ENCODE measurements at regions not wholly inside any gene's neighbourhood (a gene's known extent, or its start where the extent isn't known, plus 50 kb on each side); places are given as distances from the start of the nearest gene placed in this dataset.

- Histone ChIP-seq H3K27ac (ENCODE audit: extremely low read depth, low read depth, low read length) (no peak overlapping the region), H2AFZ (ENCODE audit: low read depth, low read length) (no peak overlapping the region), H3K4me2 (ENCODE audit: insufficient read depth, low read length) (no peak overlapping the region), H3K9ac (ENCODE audit: insufficient read depth in 1 of 2, low read depth in 2 of 2, low read length in 2 of 2) (no peak overlapping the region), H3K9me1 (ENCODE audit: control insufficient read depth, insufficient read depth, low read length) (no peaks in the 10 kb centered on the region), H3K36me3 (ENCODE audit: control insufficient read depth, insufficient read depth, low read length) (no peaks in the 10 kb centered on the region), H3K9me3 (replicated peaks; ENCODE audit: control insufficient read depth, insufficient read depth, low read depth, low read length) (no peaks in the 10 kb centered on the region), H3K27me3 (ENCODE audit: control insufficient read depth in 2 of 2, insufficient read depth in 2 of 2, low read length in 2 of 2) (peaks cover 0 to 5% of the 10 kb centered on the region in 2 experiments; a peak in 3 of 5 replicates), H4K20me1 (replicated peaks; ENCODE audit: control insufficient read depth, insufficient read depth, low read length) (no peaks in the 10 kb centered on the region), H3K79me2 (ENCODE audit: control insufficient read depth, insufficient read depth, low read length) (no peaks in the 10 kb centered on the region), H3K4me3 (no peak overlapping the region), H3K4me1 (replicated peaks in 1 of 2; ENCODE audit: control insufficient read depth in 2 of 2, insufficient read depth in 2 of 2, low read length in 2 of 2) (peaks cover 0 to 4% of the 10 kb centered on the region in 2 experiments; a peak in 2 of 5 replicates)
- POLR2A ChIA-PET, result interaction anchor here (0.7 to 1.3 kb wide), 3 partner anchors 12 to 14 kb away, joined by 3 read pairs; no protein-coding TSS in a partner anchor
- in situ Hi-C loops (cut with MboI), result no loop called here
- 7% methylated on average over 1 of the region's 1 CpG for WGBS (ENCODE audit: insufficient coverage, low coverage, missing lambda C conversion rate)
- ATAC-seq, result no peak
- intact Hi-C loops (cut with micrococcal nuclease), result no loop called here
- DNase-seq (ENCODE audit: extremely low read depth in 1 of 4, low spot score in 3 of 4), result no peak
- BruUV-seq (replicated peaks), result no TSS peak
- CTCF ChIA-PET (ENCODE audit: low intra/inter-chr PET ratio), result no interaction called here
- no peak for FAIRE-seq
- TF ChIP-seq ELF4 (CRISPR knock-in tag; IDR thresholded peaks at IDR 0.05) (no peak), ERF (CRISPR knock-in tag; IDR thresholded peaks at IDR 0.05) (no peak), RBM14 (IDR thresholded peaks at IDR 0.05; ENCODE audit: borderline replicate concordance, insufficient read depth, low read depth, low read length) (no peak), SMAD1 (IDR thresholded peaks at IDR 0.05; ENCODE audit: low read depth, low read length, partially characterized antibody) (no peak), ZKSCAN8 (CRISPR knock-in tag; IDR thresholded peaks at IDR 0.05) (no peak), HDAC1 (IDR thresholded peaks at IDR 0.05) (no peak)
These were observed 166.9 kb downstream of the SMAD6 start for GRCh38 chr15:66868918-66869317.

GRCh38 chr15:66870880-66871388 is 168.9 kb downstream of the SMAD6 start:
- BruUV-seq (replicated peaks), result no TSS peak
- H3K36me3 ChIP-seq (ENCODE audit: control insufficient read depth, insufficient read depth, low read length), result no peaks in the 10 kb centered on the region
- in situ Hi-C loops (cut with MboI), result no loop called here
- H3K9ac ChIP-seq (ENCODE audit: insufficient read depth in 1 of 2, low read depth in 2 of 2, low read length in 2 of 2), result no peak overlapping the region
- H3K9me1 ChIP-seq (ENCODE audit: control insufficient read depth, insufficient read depth, low read length), result no peaks in the 10 kb centered on the region
- peaks cover 3 to 5% of the 10 kb centered on the region in 2 experiments; a peak in 3 of 5 replicates for H3K27me3 ChIP-seq (ENCODE audit: control insufficient read depth in 2 of 2, insufficient read depth in 2 of 2, low read length in 2 of 2)
- TF ChIP-seq EP400 (IDR thresholded peaks at IDR 0.05) (0 out of 2 replicates have a peak, but pooled peaks have one; percentile 13), ZNF507 (tag; conservative IDR thresholded peaks at IDR 0.05) (peak; percentile 97), ZNF780A (CRISPR knock-in tag; IDR thresholded peaks at IDR 0.05) (no peak), C11orf30 (IDR thresholded peaks at IDR 0.05; ENCODE audit: low read depth) (no peak), CHD4 (IDR thresholded peaks at IDR 0.05; ENCODE audit: insufficient read depth, insufficient replicate concordance, low read depth, low read length, poor library complexity, severe bottlenecking) (no peak)
- H4K20me1 ChIP-seq (replicated peaks; ENCODE audit: control insufficient read depth, insufficient read depth, low read length), result no peaks in the 10 kb centered on the region
- H3K4me2 ChIP-seq (ENCODE audit: insufficient read depth, low read length), result no peak overlapping the region
- intact Hi-C loops (cut with micrococcal nuclease), result no loop called here
- CTCF ChIA-PET (ENCODE audit: low intra/inter-chr PET ratio), result no interaction called here
- no peak for DNase-seq (ENCODE audit: extremely low read depth in 1 of 4, low spot score in 3 of 4)
- H3K27ac ChIP-seq (ENCODE audit: extremely low read depth, low read depth, low read length), result no peak overlapping the region
- no peaks in the 10 kb centered on the region for H3K79me2 ChIP-seq (ENCODE audit: control insufficient read depth, insufficient read depth, low read length)
- H3K9me3 ChIP-seq (replicated peaks; ENCODE audit: control insufficient read depth, insufficient read depth, low read depth, low read length), result no peaks in the 10 kb centered on the region
- POLR2A ChIA-PET, result no interaction called here
- no peak overlapping the region for H3K4me3 ChIP-seq
- no peak for ATAC-seq
- peaks cover 1 to 4% of the 10 kb centered on the region in 2 experiments; a peak in 2 of 5 replicates for H3K4me1 ChIP-seq (replicated peaks in 1 of 2; ENCODE audit: control insufficient read depth in 2 of 2, insufficient read depth in 2 of 2, low read length in 2 of 2)
- H2AFZ ChIP-seq (ENCODE audit: low read depth, low read length), result no peak overlapping the region
- FAIRE-seq, result no peak
